Osteoblast (primary cell): ENCODE measurements at regions not wholly inside any gene's neighbourhood (a gene's known extent, or its start where the extent isn't known, plus 50 kb on each side); places are given as distances from the start of the nearest gene placed in this dataset.

ENCODE experiments used
- DNase-seq: peaks from one replicate; pipeline ENCODE4 v3.0.0; 2011; ENCODE audit warnings: low spot score, mixed read lengths; ENCODE audit not compliant: insufficient read length; ENCODE audit errors: missing footprints
- H2AFZ ChIP-seq: 2 replicates; pipeline ENCODE4 v1.6.0; 2011; ENCODE audit warnings: mild to moderate bottlenecking, low read length
- H3K27ac ChIP-seq: 2 replicates; pipeline ENCODE4 v1.5.1; 2011; ENCODE audit warnings: mild to moderate bottlenecking, low read depth, low read length, moderate library complexity
- H3K27me3 ChIP-seq: 2 replicates; pipeline ENCODE4 v1.6.0; 2012; ENCODE audit warnings: mild to moderate bottlenecking, control low read depth, inconsistent platforms, low read length, moderate library complexity; ENCODE audit not compliant: insufficient read depth
- H3K36me3 ChIP-seq: 2 replicates; pipeline ENCODE4 v1.5.1; 2011; ENCODE audit warnings: mild to moderate bottlenecking, low read length, control low read depth, moderate library complexity; ENCODE audit not compliant: insufficient read depth
- H3K4me1 ChIP-seq: 2 replicates; pipeline ENCODE4 v1.5.1; 2011; ENCODE audit warnings: mild to moderate bottlenecking, low read length, control low read depth, moderate library complexity; ENCODE audit not compliant: insufficient read depth
- H3K4me2 ChIP-seq: 2 replicates; pipeline ENCODE4 v1.6.0; 2011; ENCODE audit warnings: mild to moderate bottlenecking, low read length; ENCODE audit not compliant: insufficient read depth
- H3K4me3 ChIP-seq: fragments of 200-600 bp; sonication (generic); 3 replicates; pipeline ENCODE4 v1.5.1; 2012; ENCODE audit warnings: mild to moderate bottlenecking, low read length, inconsistent platforms; ENCODE audit not compliant: insufficient read depth
- H3K79me2 ChIP-seq: 2 replicates; pipeline ENCODE4 v1.6.0; 2012; ENCODE audit warnings: mild to moderate bottlenecking, low read length, control low read depth, inconsistent platforms; ENCODE audit not compliant: insufficient read depth
- H3K9me3 ChIP-seq: 2 replicates; pipeline ENCODE4 v1.5.1; 2011; ENCODE audit warnings: low read depth, low read length, control low read depth
- H4K20me1 ChIP-seq: 2 replicates; pipeline ENCODE4 v1.6.0; 2012; ENCODE audit warnings: mild to moderate bottlenecking, low read length, control low read depth; ENCODE audit not compliant: insufficient read depth
- CTCF ChIP-seq: IDR thresholded peaks from 2 replicates; pipeline ENCODE4 v1.5.1; 2011; ENCODE audit warnings: mild to moderate bottlenecking, low read depth, low read length, moderate library complexity; ENCODE audit errors: extremely low read depth

- Histone ChIP-seq H2AFZ (no peak overlapping the region), H4K20me1 (no peaks in the 10 kb centered on the region), H3K79me2 (no peaks in the 10 kb centered on the region), H3K4me3 (no peak overlapping the region), H3K9me3 (no peaks in the 10 kb centered on the region), H3K4me2 (no peak overlapping the region), H3K27me3 (no peaks in the 10 kb centered on the region), H3K4me1 (no peaks in the 10 kb centered on the region), H3K36me3 (no peaks in the 10 kb centered on the region), H3K27ac (no peak overlapping the region)
- TF ChIP-seq CTCF: no peak
- DNase-seq: no peak
Measured at GRCh38 chrX:7205037-7205577, 57.2 kb upstream of the PUDP start.

- no peaks in the 10 kb centered on the region for H3K36me3 ChIP-seq
- H3K27ac ChIP-seq: no peak overlapping the region
- no peaks in the 10 kb centered on the region for H3K27me3 ChIP-seq
- no peaks in the 10 kb centered on the region for H3K4me1 ChIP-seq
- H3K79me2 ChIP-seq: no peaks in the 10 kb centered on the region
- DNase-seq: no peak
- no peak overlapping the region for H3K4me2 ChIP-seq
- no peak overlapping the region for H2AFZ ChIP-seq
- no peak for TF ChIP-seq CTCF
- no peak overlapping the region for H3K4me3 ChIP-seq
- no peaks in the 10 kb centered on the region for H3K9me3 ChIP-seq
- no peaks in the 10 kb centered on the region for H4K20me1 ChIP-seq
Measured at GRCh38 chrX:7204619-7205018, 56.7 kb upstream of the PUDP start.

GRCh38 chrX:7202206-7202605, 54.3 kb upstream of the PUDP start:
- no peak for TF ChIP-seq CTCF
- H3K27me3 ChIP-seq: no peaks in the 10 kb centered on the region
- no peak for DNase-seq

GRCh38 chrX:7201496-7201895, 53.5 kb upstream of the PUDP start:
- H3K27me3 ChIP-seq: no peaks in the 10 kb centered on the region
- TF ChIP-seq CTCF: no peak
- no peak for DNase-seq

More at GRCh38 chrX:7202206-7202605, 54.3 kb upstream of the PUDP start:
- Histone ChIP-seq H4K20me1 (no peaks in the 10 kb centered on the region), H3K9me3 (no peaks in the 10 kb centered on the region), H3K27ac (no peak overlapping the region), H2AFZ (no peak overlapping the region), H3K79me2 (no peaks in the 10 kb centered on the region), H3K4me3 (no peak overlapping the region), H3K4me1 (no peaks in the 10 kb centered on the region), H3K4me2 (no peak overlapping the region), H3K36me3 (no peaks in the 10 kb centered on the region)

More at GRCh38 chrX:7201496-7201895, 53.5 kb upstream of the PUDP start:
- Histone ChIP-seq H2AFZ (no peak overlapping the region), H3K4me3 (no peak overlapping the region), H3K4me2 (no peak overlapping the region), H4K20me1 (no peaks in the 10 kb centered on the region), H3K4me1 (no peaks in the 10 kb centered on the region), H3K36me3 (no peaks in the 10 kb centered on the region), H3K27ac (no peak overlapping the region), H3K79me2 (no peaks in the 10 kb centered on the region), H3K9me3 (no peaks in the 10 kb centered on the region)
